Non-pigmented ciliary epithelial cell (primary cell): ENCODE measurements at regions not wholly inside any gene's neighbourhood (a gene's known extent, or its start where the extent isn't known, plus 50 kb on each side); places are given as distances from the start of the nearest gene placed in this dataset.

Experiments used
- DNase-seq: peaks from one replicate; pipeline ENCODE4 v3.0.0-alpha.2; 2010; ENCODE audit warnings: low read depth

GRCh38 chr10:10211409-10211808, 806.3 kb upstream of the CELF2 start:
- DNase-seq = no peak

DNA sequence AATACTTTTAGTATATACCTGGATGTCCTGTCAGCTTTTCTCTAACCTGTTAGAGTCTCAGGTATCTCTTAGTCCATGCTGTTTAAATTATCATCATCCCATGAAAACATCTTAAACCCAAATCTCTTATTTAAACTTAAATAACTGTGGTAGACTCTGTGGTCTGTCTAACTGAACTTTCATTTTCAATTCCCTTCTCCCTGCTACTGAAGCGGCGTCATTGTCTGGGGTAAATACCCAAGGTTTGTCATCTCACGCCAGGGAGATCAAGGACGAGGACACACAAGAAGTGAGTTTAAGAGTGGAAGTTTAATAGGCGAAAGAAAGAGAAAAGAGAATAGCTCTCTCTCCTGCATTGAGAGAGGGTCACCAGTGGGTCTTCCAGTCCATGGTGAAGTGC, 804.4 kb upstream of the CELF2 start:
- DNase-seq = no peak

GRCh38 chr10:10222304-10222841, 795.3 kb upstream of the CELF2 start:
- DNase-seq = peak; percentile 9

DNA sequence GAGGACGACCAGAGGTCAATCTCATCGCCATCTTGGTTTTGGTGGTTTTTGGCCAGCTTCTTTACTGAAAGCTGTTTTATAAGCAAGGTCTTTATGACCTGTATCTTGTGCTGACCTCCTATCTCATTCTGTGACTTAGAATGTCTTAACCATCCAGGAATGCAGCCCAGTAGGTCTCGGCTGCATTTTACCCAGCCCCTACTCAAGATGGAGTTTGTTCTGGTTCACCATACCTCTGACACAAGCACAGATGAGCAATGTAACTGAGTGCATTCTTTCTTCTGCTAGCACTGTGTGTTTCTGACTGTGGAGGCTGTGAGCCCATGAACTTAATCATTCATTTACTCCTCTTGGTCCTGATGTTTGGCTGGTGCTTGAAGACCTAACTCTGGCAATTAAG, 794.5 kb upstream of the CELF2 start:
- no peak for DNase-seq

- DNase-seq = no peak
Measured at GRCh38 chr10:10225136-10225676, 792.5 kb upstream of the CELF2 start.

- DNase-seq = no peak
Measured at GRCh38 chr10:10233229-10233628, 784.4 kb upstream of the CELF2 start.

DNA sequence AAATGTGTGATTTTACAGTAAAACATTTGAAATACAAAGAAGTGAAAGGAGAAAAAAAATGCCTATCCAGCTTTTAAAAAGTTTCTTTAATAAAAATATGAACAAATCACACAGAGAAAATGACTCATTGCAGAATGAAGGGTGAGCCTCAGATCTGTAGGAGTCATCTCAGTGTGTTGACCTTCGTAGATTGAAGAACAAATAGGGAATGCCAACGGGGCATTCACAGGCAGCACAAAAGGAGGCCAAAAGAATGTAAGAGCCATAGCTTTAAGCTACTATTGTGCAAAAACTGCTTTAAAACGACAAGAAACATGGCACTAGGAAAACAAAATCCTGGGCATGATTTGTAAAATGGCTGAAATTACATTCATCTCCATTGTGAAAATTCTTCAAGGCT, 782.7 kb upstream of the CELF2 start:
- DNase-seq = no peak

DNA sequence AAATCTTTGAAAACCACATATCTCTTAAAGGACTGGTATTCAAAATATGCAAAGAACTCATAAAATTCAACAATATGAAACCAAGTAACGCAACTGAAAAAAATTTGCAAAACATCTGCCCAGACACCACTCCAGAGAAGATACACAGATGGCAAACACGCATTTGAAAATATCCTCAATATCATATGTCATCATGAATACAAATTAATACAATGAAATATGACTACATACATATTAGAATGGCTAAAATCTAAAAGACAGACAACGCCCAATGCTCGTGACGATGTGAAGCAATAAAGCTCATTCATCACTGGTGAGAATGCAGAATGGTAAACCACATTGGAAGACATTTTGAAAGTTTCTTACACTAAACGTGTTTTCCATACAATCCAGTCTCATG, 770.1 kb upstream of the CELF2 start:
- no peak for DNase-seq

- no peak for DNase-seq
Measured at GRCh38 chr10:10256860-10257259, 760.8 kb upstream of the CELF2 start.

DNA sequence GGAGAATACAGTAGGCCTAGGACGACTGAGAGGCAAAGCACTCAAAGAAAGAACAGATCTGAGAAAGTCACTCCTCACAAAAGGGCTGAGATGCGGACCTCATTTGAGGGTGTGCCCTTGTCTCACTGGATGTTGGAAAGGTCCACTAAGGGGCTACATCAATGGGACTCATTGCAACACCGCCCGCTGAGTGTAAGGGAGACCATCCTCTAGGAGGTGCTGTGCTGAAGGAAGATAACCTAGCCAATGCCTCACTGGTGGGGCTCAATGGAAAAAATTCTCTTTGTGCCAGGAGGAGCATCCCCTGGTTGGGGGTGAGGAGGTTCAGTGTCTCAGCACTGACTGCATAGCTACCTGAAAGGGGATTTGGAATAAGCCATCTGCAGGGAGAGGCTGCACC, 758.7 kb upstream of the CELF2 start:
- no peak for DNase-seq

DNA sequence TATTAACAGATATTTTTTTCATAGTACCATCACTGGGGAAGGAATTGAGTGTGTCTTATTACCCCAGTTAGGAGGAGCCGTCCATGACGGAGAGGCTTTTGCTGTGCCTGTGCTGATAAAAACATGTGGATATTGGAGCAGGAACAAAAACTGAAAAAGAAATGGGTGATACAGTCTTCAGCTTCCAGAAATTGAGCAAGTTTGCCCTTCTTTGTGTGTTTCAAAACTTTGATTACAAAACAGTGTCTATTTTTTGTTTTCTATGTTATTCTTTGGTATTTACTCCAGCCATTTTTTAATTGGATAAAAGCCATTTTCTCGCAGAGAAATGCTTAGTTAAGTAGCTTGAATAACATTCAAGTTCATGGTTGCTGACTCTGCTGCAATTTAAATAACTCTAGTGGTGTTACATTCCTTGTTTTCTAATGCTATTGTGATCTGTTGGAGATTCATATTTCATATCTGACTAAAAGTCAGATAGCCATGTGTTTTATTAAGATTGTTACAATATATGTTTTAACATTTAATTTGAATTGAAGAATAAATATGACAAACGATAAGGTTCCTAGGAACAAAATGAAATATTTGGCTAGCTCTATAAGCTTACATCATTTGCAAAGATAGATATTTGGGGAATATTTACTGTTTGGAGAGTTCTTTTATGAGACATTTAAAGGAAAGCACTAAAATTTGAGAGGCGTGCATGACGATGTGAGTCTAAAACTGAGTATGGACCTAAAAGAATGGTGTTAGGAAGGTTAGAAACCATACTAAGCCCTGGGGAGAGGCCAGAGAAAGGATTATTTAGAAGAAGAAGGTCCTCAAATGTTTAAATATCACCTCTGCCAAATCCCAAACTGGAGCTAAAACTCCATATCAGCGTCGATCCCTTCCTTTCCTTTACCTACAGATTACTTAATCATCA, 747.3 kb upstream of the CELF2 start:
- DNase-seq = no peak

DNA sequence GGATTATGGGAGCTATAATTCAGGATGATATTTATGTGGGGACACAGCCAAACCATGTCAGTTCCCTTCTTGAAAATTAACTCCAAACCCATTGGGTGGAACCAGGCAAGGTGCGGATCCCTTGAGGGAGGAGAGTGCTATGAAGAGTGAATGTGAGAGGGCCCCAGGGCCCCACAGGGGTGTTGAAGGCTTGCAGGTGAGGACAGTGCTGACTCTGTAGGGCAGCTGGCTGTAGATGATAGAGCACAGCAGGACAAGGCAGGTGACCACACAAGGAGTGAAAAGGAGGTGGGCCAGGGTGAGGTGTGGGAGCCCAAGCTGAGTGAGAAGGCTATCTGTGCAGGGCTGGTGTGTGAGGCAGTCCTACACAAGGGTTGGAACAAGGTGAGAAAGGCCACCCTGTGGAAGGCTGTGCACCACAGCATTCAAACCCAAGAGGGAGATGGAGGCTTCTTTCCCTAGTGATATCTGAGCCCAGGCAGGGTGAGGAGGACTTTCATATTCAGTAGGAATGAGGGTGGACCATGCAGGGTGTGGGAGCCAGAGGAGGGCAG, 746.0 kb upstream of the CELF2 start:
- no peak for DNase-seq

GRCh38 chr10:10273661-10274060, 744.0 kb upstream of the CELF2 start:
- DNase-seq = no peak

DNA sequence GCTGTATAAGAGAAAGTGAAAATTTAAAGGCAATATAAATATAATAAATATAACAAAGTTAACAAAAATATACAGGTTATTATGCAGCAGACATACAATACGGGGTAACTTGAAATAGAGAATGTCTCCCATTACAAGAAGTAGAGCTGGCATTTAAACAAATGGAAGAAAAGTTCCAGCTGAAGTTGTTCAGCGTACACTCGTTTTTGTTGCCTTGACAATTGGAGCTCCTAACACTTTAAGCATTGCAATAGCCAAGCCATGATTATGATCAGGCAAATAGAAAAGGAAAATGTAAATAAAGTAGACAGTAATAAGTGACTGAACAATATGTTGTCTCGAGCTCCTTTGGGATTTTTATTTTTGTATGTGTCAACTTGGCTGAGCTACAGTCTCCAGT, 737.8 kb upstream of the CELF2 start:
- DNase-seq = no peak

DNA sequence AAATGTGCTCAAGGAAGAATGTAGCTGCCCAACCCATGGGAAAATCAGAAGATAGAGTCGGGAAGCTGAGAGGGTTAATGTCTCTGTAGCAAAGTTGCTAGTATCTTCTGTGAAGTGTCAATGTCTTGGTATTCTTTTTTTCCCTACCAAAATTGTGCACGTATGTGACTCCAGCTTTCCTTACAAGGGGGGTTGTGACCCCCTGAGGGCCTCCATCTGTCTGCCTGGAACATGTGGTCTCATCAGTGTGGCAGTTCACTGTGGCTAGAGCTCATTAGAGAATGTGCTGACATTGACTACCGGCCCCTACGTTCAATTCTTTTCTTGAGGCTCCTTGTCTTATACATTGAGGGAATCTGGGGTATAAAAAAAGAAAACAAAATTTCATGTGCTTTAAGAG, 725.2 kb upstream of the CELF2 start:
- DNase-seq = no peak

GRCh38 chr10:10293041-10293440, 724.6 kb upstream of the CELF2 start:
- no peak for DNase-seq

- DNase-seq = no peak
Measured at GRCh38 chr10:10293481-10293951, 724.2 kb upstream of the CELF2 start.

- no peak for DNase-seq
Measured at GRCh38 chr10:10294184-10294880, 723.3 kb upstream of the CELF2 start.

- no peak for DNase-seq
Measured at GRCh38 chr10:10294881-10295529, 722.7 kb upstream of the CELF2 start.

GRCh38 chr10:10295537-10295936, 722.1 kb upstream of the CELF2 start:
- no peak for DNase-seq

DNA sequence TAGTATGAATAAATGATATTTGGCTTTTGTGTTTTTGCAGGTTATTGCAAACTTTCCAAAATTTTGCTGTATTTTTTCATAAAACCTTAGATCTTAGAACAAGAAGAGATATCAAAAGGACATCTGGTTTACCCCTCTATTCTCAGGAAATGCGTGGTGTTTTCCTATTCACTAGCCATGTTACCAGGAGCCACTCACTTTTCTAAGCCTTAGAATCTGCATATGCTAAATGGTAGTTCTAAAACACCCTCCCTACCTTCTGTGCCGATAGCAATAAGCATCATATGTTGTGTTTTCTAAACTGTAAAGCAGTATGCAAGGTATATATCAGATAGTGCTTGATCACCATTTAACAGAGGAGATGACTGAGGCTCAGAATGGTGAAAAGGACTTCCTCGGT, 715.0 kb upstream of the CELF2 start:
- DNase-seq = no peak

DNA sequence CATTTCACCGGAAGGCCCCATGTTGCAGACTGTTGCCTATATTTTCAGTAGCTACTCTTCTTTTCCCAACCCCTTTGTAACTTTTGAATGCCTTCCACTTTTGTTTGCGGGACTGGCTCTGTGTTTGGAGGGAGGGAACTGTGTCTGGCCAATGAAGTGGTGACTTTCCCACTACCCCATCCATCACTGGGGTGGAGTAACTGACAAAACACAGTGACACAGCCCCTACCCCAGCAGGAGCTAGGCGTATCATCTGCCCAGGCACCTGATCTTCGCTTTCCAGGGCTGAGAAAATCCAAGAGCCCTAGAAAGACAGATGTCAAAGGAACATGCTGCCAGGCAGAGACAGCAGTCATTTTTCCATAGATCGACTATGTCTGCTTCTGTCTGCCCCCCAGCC, 710.6 kb upstream of the CELF2 start:
- no peak for DNase-seq
